GM12875 (cell line): ENCODE measurements at regions not wholly inside any gene's neighbourhood (a gene's known extent, or its start where the extent isn't known, plus 50 kb on each side); places are given as distances from the start of the nearest gene placed in this dataset.

Experiments used
- H3K4me3 ChIP-seq: one replicate; pipeline ENCODE4 v1.5.1; 2011; ENCODE audit warnings: low read depth, low read length, control low read depth
- CTCF ChIP-seq: IDR thresholded peaks from 2 replicates; pipeline ENCODE4 v1.5.1; 2011; ENCODE audit warnings: low read depth, mild to moderate bottlenecking, control low read depth, inconsistent platforms, low read length, moderate library complexity, borderline replicate concordance; ENCODE audit not compliant: insufficient read depth

- no peak for TF ChIP-seq CTCF
- H3K4me3 ChIP-seq = no peak overlapping the region
These were observed 596.8 kb upstream of the GCFC2 start for GRCh38 chr2:76307495-76307894.

- no peak overlapping the region for H3K4me3 ChIP-seq
- TF ChIP-seq CTCF = no peak
These were observed 587.3 kb upstream of the GCFC2 start for GRCh38 chr2:76298041-76298440.

- H3K4me3 ChIP-seq = no peak overlapping the region
- no peak for TF ChIP-seq CTCF
These were observed 585.7 kb upstream of the GCFC2 start for GRCh38 chr2:76296438-76296837.

- no peak overlapping the region for H3K4me3 ChIP-seq
- no peak for TF ChIP-seq CTCF
These were observed 585.0 kb upstream of the GCFC2 start for GRCh38 chr2:76295762-76296161.

GRCh38 chr2:76288598-76288997 is 577.9 kb upstream of the GCFC2 start:
- TF ChIP-seq CTCF = no peak
- no peak overlapping the region for H3K4me3 ChIP-seq

GRCh38 chr2:76288146-76288545 is 577.4 kb upstream of the GCFC2 start:
- no peak for TF ChIP-seq CTCF
- H3K4me3 ChIP-seq = no peak overlapping the region

GRCh38 chr2:76283350-76283749 is 572.6 kb upstream of the GCFC2 start:
- no peak for TF ChIP-seq CTCF
- H3K4me3 ChIP-seq = no peak overlapping the region
